ENCODE measurements at regions not wholly inside any gene's neighbourhood (a gene's known extent, or its start where the extent isn't known, plus 50 kb on each side); places are given as distances from the start of the nearest gene placed in this dataset.

DNA sequence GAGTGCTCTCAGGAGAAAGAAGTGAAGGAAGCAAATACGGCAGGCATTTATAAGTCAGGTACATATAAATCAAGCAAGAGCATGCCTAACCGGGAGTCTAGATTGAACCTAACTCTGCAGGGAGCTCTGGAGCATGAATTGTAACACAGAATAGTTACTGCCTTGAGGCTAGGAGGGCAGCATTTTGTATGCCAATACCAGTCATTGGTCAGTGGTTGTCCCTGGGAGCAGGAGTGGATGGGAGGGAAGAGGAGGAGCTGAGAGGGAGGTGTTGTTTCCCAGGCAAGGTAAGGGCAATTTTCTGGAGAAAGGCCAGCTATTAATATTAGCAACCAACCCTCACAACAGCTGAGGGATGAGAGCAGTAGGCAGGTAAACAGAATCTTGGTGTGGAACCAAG, 224.7 kb upstream of the DCAF8L1 start (continued):
- TF ChIP-seq, protein P1, sequence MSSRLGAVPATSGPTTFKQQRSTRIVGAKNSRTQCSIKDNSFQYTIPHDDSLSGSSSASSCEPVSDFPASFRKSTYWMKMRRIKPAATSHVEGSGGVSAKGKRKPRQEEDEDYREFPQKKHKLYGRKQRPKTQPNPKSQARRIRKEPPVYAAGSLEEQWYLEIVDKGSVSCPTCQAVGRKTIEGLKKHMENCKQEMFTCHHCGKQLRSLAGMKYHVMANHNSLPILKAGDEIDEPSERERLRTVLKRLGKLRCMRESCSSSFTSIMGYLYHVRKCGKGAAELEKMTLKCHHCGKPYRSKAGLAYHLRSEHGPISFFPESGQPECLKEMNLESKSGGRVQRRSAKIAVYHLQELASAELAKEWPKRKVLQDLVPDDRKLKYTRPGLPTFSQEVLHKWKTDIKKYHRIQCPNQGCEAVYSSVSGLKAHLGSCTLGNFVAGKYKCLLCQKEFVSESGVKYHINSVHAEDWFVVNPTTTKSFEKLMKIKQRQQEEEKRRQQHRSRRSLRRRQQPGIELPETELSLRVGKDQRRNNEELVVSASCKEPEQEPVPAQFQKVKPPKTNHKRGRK (CRISPR knock-in tag; IDR thresholded peaks at IDR 0.05; ENCODE audit: borderline replicate concordance): no peak
- no peak for TF ChIP-seq ESRRA (CRISPR knock-in tag; IDR thresholded peaks at IDR 0.05; ENCODE audit: borderline replicate concordance)
- TF ChIP-seq, protein P2, sequence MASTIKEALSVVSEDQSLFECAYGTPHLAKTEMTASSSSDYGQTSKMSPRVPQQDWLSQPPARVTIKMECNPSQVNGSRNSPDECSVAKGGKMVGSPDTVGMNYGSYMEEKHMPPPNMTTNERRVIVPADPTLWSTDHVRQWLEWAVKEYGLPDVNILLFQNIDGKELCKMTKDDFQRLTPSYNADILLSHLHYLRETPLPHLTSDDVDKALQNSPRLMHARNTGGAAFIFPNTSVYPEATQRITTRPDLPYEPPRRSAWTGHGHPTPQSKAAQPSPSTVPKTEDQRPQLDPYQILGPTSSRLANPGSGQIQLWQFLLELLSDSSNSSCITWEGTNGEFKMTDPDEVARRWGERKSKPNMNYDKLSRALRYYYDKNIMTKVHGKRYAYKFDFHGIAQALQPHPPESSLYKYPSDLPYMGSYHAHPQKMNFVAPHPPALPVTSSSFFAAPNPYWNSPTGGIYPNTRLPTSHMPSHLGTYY (CRISPR knock-in tag; IDR thresholded peaks at IDR 0.05): no peak
- TF ChIP-seq, protein P3, sequence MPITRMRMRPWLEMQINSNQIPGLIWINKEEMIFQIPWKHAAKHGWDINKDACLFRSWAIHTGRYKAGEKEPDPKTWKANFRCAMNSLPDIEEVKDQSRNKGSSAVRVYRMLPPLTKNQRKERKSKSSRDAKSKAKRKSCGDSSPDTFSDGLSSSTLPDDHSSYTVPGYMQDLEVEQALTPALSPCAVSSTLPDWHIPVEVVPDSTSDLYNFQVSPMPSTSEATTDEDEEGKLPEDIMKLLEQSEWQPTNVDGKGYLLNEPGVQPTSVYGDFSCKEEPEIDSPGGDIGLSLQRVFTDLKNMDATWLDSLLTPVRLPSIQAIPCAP (CRISPR knock-in tag; IDR thresholded peaks at IDR 0.05): no peak
- no peak for TF ChIP-seq SOX15 (CRISPR knock-in tag; IDR thresholded peaks at IDR 0.05)

DNA sequence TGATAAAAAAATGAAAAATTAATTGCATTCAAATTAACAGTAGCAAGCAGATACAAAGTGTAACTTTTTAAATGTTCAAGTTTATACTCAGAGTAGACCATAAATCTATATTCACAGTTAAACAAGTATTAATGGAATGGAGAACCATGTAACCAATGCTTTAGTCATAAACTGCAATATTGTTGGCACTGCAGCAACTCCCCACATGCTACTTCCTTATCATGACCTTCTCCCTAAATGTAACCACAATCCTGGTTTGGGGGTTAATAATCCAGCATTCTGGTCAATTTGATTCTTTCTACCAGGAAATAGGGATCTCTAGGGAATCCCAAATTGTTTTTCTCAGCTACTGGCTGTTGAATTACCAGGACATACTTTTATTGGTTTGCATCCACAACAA, 223.9 kb upstream of the DCAF8L1 start:
- H3K4me3 Mint-ChIP-seq: no peak overlapping the region
- POLR2A ChIA-PET: no interaction called here
- peaks cover 3% of the 10 kb centered on the region; the same call in 1 of the 2 replicates for H3K27me3 Mint-ChIP-seq (ENCODE audit: low read depth)

DNA sequence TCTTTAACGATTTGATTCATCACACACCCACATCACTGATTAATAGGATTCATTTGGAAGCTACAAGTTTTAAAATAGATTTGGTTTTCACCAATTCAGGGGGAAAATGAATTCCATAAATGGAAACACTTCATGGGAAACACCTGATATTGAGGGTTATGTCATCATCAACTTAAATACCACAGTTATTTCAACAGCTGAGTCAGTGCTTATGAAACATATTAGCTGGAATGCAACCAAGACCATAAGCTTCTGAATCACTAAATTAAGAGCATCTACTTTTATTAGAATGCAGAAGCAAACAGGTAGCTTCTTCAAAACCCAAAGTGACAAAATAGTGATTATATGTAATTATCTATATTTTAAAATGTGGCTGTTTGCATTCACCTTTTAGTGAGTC, 207.8 kb upstream of the DCAF8L1 start:
- no peaks in the 10 kb centered on the region for H3K36me3 Mint-ChIP-seq
- H3K4me3 Mint-ChIP-seq: no peak overlapping the region
- H3K27ac Mint-ChIP-seq: no peak overlapping the region
- POLR2A ChIA-PET: no interaction called here
- no peaks in the 10 kb centered on the region for H3K4me1 Mint-ChIP-seq
- H3K9me3 Mint-ChIP-seq: peaks cover 20% of the 10 kb centered on the region
- TF ChIP-seq RORB (CRISPR knock-in tag; IDR thresholded peaks at IDR 0.05) (no peak), SP1 (CRISPR knock-in tag; conservative IDR thresholded peaks at IDR 0.05) (no peak), IRF2 (CRISPR knock-in tag; IDR thresholded peaks at IDR 0.05; ENCODE audit: borderline replicate concordance, low read depth) (no peak), ZNF423 (CRISPR knock-in tag; IDR thresholded peaks at IDR 0.05) (no peak)
- TF ChIP-seq, protein P4, sequence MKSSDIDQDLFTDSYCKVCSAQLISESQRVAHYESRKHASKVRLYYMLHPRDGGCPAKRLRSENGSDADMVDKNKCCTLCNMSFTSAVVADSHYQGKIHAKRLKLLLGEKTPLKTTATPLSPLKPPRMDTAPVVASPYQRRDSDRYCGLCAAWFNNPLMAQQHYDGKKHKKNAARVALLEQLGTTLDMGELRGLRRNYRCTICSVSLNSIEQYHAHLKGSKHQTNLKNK (CRISPR knock-in tag; IDR thresholded peaks at IDR 0.05): no peak
- TF ChIP-seq, protein P5, sequence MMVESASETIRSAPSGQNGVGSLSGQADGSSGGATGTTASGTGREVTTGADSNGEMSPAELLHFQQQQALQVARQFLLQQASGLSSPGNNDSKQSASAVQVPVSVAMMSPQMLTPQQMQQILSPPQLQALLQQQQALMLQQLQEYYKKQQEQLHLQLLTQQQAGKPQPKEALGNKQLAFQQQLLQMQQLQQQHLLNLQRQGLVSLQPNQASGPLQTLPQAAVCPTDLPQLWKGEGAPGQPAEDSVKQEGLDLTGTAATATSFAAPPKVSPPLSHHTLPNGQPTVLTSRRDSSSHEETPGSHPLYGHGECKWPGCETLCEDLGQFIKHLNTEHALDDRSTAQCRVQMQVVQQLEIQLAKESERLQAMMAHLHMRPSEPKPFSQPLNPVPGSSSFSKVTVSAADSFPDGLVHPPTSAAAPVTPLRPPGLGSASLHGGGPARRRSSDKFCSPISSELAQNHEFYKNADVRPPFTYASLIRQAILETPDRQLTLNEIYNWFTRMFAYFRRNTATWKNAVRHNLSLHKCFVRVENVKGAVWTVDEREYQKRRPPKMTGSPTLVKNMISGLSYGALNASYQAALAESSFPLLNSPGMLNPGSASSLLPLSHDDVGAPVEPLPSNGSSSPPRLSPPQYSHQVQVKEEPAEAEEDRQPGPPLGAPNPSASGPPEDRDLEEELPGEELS (CRISPR knock-in tag; IDR thresholded peaks at IDR 0.05): no peak
- H3K27me3 Mint-ChIP-seq (ENCODE audit: low read depth): no peaks in the 10 kb centered on the region
- CTCF ChIA-PET: interaction anchor here (1.3 kb wide), 1 partner anchor 12 kb away, joined by 3 read pairs; no protein-coding TSS in a partner anchor
- DNase-seq (ENCODE audit: low spot score) (no peak), ATAC-seq (no peak)

More for the DNA sequence above, 223.9 kb upstream of the DCAF8L1 start:
- DNase-seq (ENCODE audit: low spot score) (no peak), ATAC-seq (no peak)
- no peak overlapping the region for H3K27ac Mint-ChIP-seq
- no peaks in the 10 kb centered on the region for H3K9me3 Mint-ChIP-seq
- CTCF ChIA-PET: no interaction called here
- TF ChIP-seq ESRRA (CRISPR knock-in tag; IDR thresholded peaks at IDR 0.05; ENCODE audit: borderline replicate concordance): no peak
- TF ChIP-seq, protein P5 (CRISPR knock-in tag; IDR thresholded peaks at IDR 0.05): no peak
- no peaks in the 10 kb centered on the region for H3K36me3 Mint-ChIP-seq
- peaks cover 12% of the 10 kb centered on the region for H3K4me1 Mint-ChIP-seq

DNA sequence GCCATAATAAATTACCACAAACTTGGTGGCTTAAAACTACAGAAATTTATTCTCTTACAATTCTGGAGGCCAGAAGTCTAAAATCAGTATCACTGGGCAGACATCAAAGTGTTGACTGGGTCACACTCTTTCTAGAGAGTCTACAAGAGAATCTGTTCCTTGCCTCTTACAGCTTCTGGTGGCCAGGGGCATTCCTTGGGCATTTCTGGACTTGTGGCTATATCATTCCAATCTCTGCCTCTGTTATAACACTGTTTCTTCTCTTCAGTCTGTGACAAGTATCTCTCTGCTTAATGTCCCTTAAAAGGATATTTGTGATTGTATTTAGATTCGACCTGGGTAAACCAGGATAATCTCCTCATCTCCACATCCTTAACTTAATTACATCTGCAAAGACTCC, 207.3 kb upstream of the DCAF8L1 start:
- ATAC-seq (no peak), DNase-seq (ENCODE audit: low spot score) (no peak)
- CTCF ChIA-PET: interaction anchor here (1.3 kb wide), 1 partner anchor 11 kb away, joined by 3 read pairs; no protein-coding TSS in a partner anchor
- Mint-ChIP-seq H3K36me3 (no peaks in the 10 kb centered on the region), H3K4me3 (no peak overlapping the region), H3K4me1 (no peaks in the 10 kb centered on the region), H3K27me3 (ENCODE audit: low read depth) (no peaks in the 10 kb centered on the region), H3K27ac (no peak overlapping the region), H3K9me3 (peaks cover 20% of the 10 kb centered on the region)
- POLR2A ChIA-PET: no interaction called here
- TF ChIP-seq NFYB (CRISPR knock-in tag; conservative IDR thresholded peaks at IDR 0.05; ENCODE audit: low read depth) (no peak), RELA (CRISPR knock-in tag; IDR thresholded peaks at IDR 0.05; ENCODE audit: borderline replicate concordance) (no peak), ZNF263 (CRISPR knock-in tag; IDR thresholded peaks at IDR 0.05; ENCODE audit: low read depth) (no peak), ZNF396 (CRISPR knock-in tag; IDR thresholded peaks at IDR 0.05; ENCODE audit: borderline replicate concordance) (no peak), TCF7 (CRISPR knock-in tag; IDR thresholded peaks at IDR 0.05; ENCODE audit: low read depth) (no peak)
- TF ChIP-seq, protein P6, sequence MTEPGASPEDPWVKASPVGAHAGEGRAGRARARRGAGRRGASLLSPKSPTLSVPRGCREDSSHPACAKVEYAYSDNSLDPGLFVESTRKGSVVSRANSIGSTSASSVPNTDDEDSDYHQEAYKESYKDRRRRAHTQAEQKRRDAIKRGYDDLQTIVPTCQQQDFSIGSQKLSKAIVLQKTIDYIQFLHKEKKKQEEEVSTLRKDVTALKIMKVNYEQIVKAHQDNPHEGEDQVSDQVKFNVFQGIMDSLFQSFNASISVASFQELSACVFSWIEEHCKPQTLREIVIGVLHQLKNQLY (CRISPR knock-in tag; IDR thresholded peaks at IDR 0.05): no peak
- TF ChIP-seq, protein P7, sequence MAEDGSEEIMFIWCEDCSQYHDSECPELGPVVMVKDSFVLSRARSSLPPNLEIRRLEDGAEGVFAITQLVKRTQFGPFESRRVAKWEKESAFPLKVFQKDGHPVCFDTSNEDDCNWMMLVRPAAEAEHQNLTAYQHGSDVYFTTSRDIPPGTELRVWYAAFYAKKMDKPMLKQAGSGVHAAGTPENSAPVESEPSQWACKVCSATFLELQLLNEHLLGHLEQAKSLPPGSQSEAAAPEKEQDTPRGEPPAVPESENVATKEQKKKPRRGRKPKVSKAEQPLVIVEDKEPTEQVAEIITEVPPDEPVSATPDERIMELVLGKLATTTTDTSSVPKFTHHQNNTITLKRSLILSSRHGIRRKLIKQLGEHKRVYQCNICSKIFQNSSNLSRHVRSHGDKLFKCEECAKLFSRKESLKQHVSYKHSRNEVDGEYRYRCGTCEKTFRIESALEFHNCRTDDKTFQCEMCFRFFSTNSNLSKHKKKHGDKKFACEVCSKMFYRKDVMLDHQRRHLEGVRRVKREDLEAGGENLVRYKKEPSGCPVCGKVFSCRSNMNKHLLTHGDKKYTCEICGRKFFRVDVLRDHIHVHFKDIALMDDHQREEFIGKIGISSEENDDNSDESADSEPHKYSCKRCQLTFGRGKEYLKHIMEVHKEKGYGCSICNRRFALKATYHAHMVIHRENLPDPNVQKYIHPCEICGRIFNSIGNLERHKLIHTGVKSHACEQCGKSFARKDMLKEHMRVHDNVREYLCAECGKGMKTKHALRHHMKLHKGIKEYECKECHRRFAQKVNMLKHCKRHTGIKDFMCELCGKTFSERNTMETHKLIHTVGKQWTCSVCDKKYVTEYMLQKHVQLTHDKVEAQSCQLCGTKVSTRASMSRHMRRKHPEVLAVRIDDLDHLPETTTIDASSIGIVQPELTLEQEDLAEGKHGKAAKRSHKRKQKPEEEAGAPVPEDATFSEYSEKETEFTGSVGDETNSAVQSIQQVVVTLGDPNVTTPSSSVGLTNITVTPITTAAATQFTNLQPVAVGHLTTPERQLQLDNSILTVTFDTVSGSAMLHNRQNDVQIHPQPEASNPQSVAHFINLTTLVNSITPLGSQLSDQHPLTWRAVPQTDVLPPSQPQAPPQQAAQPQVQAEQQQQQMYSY (CRISPR knock-in tag; IDR thresholded peaks at IDR 0.05): no peak
